SIG-M5 treated with dmso at 0.1 percent for 504 hours (cell line): ENCODE measurements at regions not wholly inside any gene's neighbourhood (a gene's known extent, or its start where the extent isn't known, plus 50 kb on each side); places are given as distances from the start of the nearest gene placed in this dataset.
A peak's percentile ranks its signal among the peaks of the same experiment; 100 is the strongest.

Source experiments
- DNase-seq: peaks from one replicate; lab custom pipeline; 2025; ENCODE audit not compliant: unreplicated experiment; lab: John Stamatoyannopoulos, UW

DNA sequence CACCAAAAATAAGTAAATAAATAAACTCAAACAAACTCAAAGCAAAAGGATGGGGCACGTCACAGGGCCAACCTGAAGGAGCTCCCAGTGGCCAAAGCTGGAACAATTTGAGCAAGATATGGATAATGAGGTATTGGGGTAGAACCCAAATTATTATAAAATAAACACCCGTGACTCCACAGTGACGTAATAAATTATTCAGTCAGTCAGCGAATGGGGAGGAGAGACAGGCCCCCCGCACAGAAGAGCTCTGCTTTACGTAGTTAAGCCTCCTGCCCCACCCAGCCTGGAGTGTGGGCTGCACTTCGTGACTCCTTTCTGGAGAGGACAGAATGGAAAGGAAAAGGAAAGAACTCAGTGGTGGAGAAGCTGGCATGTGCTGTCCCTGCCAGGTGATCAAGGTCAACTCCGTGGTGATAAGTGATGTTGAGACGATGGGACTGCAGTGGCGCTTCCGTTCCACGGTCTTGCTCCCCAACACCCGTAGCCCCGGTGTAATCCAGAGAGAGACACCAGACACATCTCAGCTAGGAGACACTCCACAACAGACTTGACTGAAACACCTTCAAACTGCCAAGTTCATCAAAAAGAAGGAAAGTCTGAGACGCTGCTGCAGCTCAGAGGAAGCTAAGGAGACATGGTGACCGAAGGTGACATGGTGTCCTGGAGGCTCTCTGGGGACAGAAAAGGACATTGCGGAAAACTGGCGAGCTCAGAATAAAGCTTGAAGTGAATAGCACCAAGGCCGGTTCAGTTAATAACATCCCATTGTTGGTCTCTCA, 83.3 kb upstream of the COL5A1 start:
- DNase-seq, result no peak

DNA sequence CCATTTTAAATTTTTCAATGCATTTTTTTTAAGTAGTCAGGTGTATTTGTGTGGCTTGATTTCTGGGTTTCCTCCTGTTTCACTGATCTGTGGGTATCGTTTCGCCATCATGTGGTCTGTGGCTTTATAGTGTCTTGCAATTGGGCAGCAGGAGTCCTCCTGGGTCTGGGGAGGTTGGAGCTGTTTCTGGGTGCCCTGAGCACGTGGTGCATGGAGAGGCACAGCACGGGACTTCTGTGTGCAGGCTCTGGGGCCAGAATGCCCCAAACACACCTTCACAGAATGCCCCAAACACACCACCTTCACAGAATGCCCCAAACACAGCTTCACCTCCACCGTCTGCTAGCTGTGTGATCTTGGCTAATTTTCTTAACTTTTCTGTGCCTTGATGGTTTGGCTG, 82.6 kb upstream of the COL5A1 start:
- DNase-seq, result peak; percentile 3

GRCh38 chr9:134560206-134560605, 81.4 kb upstream of the COL5A1 start:
- no peak for DNase-seq

GRCh38 chr9:134560654-134561053, 80.9 kb upstream of the COL5A1 start:
- no peak for DNase-seq

DNA sequence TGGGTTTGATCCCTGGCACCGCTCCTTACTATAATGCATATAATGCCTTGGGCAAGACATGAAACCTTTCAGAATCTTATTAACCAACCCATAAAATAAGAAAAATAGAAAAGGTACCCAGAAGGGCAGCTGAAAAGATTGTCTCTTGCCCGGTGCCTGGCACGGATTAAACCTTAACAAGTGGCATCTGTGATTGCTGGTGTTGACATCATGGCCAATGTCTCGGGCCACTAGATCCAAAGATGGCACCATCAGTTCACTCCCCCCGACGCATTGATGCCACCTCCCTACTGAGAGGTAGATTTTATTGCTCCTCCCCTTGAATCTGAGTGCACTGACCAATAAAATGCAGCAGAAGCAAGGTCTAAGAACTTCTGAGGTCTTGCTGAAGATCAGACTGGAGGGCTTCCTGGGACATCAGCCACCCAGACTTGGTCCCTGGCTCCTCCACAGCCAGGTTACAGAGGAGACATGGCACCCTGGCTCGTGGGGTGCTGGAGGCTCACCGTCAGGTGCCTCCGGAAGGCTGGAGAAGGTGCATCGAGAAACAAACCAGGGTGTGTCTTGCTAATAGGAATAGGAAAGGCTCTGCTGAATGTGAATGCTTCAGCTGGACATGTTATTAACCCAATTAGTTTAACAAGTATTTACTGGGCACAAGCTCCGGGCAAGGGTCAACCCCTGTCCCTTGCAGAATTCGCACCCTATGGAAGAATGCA, 80.0 kb upstream of the COL5A1 start:
- DNase-seq, result no peak

- no peak for DNase-seq
These were observed 79.3 kb upstream of the COL5A1 start for GRCh38 chr9:134562146-134562849.

GRCh38 chr9:134563397-134563796, 78.2 kb upstream of the COL5A1 start:
- DNase-seq, result no peak

GRCh38 chr9:134564431-134565170, 77.0 kb upstream of the COL5A1 start:
- DNase-seq, result no peak

DNA sequence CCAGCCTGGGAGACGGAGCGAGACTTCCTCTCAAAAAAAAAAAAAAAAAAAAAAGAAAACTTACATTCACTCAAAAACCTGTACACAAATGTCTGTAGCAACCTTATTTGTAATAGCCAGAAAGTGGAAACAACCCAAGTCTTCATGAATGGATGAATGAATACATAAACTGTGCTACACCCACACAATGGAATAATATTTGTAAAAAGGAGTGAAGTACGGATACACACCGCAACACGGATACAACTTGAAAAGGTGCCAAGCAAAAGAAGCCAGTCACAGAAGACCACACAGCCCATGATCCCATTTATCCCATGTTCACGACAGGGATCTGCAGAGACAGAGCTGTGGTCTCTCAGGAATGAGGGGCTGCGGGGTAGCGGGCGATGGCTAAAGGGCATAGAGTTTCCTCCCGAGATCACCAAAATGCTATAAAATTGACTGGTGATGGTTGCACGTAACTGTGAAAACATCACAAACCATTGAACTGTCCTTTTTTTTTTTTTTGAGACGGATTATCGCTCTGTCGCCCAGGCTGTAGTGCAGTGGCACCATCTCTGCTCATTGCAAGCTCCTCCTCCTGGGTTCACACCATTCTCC, 76.2 kb upstream of the COL5A1 start:
- DNase-seq, result no peak

DNA sequence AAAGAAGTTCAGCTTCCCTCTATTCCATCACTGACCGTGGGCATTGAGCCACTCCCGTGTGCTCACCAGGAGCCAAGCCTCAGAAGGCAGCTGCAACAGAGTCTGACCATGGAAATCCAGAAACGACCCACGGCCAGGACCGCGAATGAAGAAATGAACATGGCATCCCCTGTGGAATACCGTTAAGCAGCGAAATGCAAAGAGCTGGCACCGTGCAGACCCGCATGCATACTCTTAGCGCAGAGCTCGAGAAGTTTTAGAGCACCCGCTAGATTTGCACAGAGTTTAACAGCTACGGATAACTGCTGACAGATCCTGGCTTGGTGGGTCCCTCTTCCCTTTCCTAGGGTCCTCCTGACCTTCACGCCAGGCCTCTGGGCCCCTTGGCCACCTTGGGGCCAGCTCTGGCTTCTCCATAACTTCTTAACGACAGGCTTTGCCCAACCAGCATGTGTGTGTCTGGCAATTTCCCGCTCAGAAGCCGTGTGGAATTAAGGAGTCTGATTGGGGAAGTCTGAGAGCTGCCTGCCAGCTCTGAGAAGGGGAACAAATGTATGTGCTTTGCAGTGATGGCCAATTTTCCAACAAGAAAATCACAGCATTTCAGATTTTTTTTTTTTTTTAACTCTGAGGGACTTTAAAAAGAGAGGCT, 75.3 kb upstream of the COL5A1 start:
- no peak for DNase-seq

- DNase-seq, result no peak
These were observed 74.7 kb upstream of the COL5A1 start for GRCh38 chr9:134566936-134567335.

- no peak for DNase-seq
These were observed 73.5 kb upstream of the COL5A1 start for GRCh38 chr9:134568116-134568515.

GRCh38 chr9:134568811-134569210, 72.8 kb upstream of the COL5A1 start:
- DNase-seq, result no peak

- DNase-seq, result no peak
These were observed 72.0 kb upstream of the COL5A1 start for GRCh38 chr9:134569626-134570025.

DNA sequence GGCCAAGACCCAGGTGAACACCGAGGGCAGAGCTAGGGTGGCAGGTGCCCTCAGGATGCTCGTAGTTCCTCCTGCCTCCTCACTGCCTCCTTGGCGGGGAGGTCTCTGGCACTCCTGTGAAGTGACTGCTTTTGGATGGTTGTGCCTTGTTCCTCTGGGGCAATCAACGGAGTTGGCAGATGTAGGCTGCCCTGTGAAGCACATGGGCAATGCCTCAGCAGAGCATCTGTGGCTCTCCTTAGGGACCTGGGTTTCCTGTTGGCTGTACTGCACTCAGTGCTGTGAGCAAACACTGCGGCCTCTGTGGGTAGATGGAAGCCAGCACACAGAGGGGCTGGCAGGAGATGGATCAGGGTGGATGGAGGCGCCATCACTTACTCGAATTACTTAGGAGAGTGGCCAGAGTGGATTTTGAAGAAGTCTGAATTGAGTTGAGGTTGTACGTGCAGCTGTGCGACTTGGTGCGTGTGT, 71.4 kb upstream of the COL5A1 start:
- no peak for DNase-seq

- DNase-seq, result no peak
These were observed 70.8 kb upstream of the COL5A1 start for GRCh38 chr9:134570711-134571325.

GRCh38 chr9:134571326-134571931, 70.2 kb upstream of the COL5A1 start:
- DNase-seq, result no peak

DNA sequence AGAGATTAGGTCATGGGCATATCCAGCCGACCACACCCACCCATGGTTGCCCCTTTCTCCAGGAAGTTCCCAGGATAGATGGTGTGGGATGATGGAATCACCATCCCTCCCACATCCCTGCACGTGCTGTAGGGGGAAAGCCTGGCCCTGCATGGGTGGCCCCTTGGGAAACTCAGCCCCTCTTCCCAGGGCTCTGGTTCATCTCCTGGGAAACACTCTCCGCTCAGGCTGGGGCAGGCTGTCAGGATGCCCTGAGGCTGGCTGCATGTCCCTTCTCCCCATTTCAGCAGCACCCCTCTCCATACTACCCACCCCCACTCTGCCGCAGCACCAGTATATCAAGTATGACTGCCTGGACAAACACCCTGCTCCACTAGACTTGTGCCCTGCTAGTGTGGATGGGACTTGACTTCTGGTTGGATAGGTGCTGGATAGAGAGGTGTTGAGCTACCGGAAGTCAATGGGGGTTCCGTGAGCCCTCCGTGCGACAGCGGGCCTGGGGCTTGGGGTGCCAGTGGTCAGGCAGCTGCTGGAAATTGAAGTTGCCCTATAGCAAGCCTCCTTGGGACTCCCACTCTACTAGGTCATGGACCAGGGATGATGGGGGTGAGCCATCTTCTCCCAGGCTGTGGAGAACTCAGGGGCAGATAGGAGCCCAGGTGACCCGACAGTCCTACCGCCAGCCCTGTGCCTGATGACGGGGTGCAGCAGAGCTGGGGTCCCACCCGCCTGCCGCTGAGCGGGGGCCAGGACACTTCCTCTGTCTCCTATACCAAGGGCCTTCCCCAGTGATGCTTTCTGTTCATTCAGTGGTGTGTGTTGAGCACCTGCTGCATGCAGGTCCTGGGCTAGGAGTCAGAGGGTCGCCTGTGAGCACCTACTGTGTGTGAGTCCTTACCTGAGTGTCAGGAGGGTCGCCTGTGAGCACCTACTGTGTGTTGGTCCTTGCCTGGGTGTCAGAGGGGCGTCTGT, 69.4 kb upstream of the COL5A1 start:
- no peak for DNase-seq
